ENCODE measurements at regions not wholly inside any gene's neighbourhood (a gene's known extent, or its start where the extent isn't known, plus 50 kb on each side); places are given as distances from the start of the nearest gene placed in this dataset.

DNA sequence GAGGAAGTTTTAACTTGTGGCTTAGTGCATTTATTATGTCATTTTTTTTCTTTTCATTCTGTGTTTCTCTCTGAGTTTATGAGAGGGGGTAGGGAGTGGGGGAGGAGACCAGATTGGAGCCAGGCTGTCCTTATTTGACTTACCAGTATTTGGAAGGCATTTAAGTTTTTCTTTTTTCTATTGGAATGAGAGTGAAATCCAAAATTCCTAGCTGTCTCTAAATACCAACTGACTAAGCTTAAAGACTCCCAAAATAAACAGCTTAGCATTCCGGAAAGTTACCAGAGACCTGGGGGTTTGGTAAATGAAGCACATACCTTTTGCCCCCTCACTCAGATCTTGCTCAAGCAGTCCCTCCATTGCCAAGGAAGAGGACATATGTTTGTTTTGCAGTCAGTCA, 581.9 kb upstream of the BRINP1 start:
- Histone ChIP-seq H2BK20ac (ENCODE audit: low read depth, low read length, poor library complexity, severe bottlenecking) (no peak overlapping the region), H2BK15ac (ENCODE audit: low read depth, low read length) (no peak overlapping the region)
- DNase-seq, result no peak

More for the DNA sequence above, 581.9 kb upstream of the BRINP1 start:
- Histone ChIP-seq H4K20me1 (ENCODE audit: control insufficient read depth, insufficient read depth, insufficient read length) (no peaks in the 10 kb centered on the region), H3K23me2 (ENCODE audit: insufficient read length, low read depth, low read length, poor library complexity, severe bottlenecking) (no peaks in the 10 kb centered on the region), H4K5ac (ENCODE audit: insufficient read length, low read depth, low read length) (no peak overlapping the region), H4K8ac (replicated peaks; ENCODE audit: insufficient read length, low read depth, low read length) (no peak overlapping the region), H2BK5ac (ENCODE audit: insufficient read length, low read length) (no peak overlapping the region), H3K4me2 (ENCODE audit: insufficient read depth, insufficient read length, low read length) (no peak overlapping the region), H3K4me1 (ENCODE audit: insufficient read depth, low read length) (no peaks in the 10 kb centered on the region), H3K23ac (ENCODE audit: insufficient read length, low read depth, low read length) (no peak overlapping the region), H3K9ac (ENCODE audit: extremely low read depth, insufficient read length, low read length) (no peak overlapping the region), H2AK5ac (ENCODE audit: insufficient read length, low read length) (no peak overlapping the region), H2BK120ac (ENCODE audit: low read depth, low read length, poor library complexity, severe bottlenecking) (no peak overlapping the region), H2AFZ (ENCODE audit: low read length) (no peak overlapping the region), H3K14ac (ENCODE audit: insufficient read depth, low read length) (no peak overlapping the region), H4K91ac (ENCODE audit: insufficient read length, low read depth, low read length) (no peak overlapping the region), H3K27ac (ENCODE audit: insufficient read length, low read depth, low read length) (no peak overlapping the region), H3K79me1 (ENCODE audit: insufficient read depth, low read depth, low read length, poor library complexity, severe bottlenecking) (no peaks in the 10 kb centered on the region), H3T11ph (ENCODE audit: low read length) (no peak overlapping the region), H3K27me3 (ENCODE audit: insufficient read depth, low read length) (no peaks in the 10 kb centered on the region), H2BK12ac (ENCODE audit: insufficient read length, low read depth, low read length) (no peak overlapping the region), H3K56ac (ENCODE audit: insufficient read length, low read depth, low read length) (no peak overlapping the region), H3K9me3 (ENCODE audit: control insufficient read depth, low read depth, low read length) (no peaks in the 10 kb centered on the region), H3K4ac (ENCODE audit: low read depth, low read length) (no peak overlapping the region), H3K79me2 (ENCODE audit: insufficient read depth, low read length) (no peaks in the 10 kb centered on the region), H3K18ac (ENCODE audit: insufficient read length, low read depth, low read length) (no peak overlapping the region)
- H3K27me3 Mint-ChIP-seq (ENCODE audit: low read depth), result 0 out of 2 replicates have a peak, but pooled peaks cover 1% of the 10 kb centered on the region
- no peaks in the 10 kb centered on the region for H3K9me3 Mint-ChIP-seq
- H3K4me1 Mint-ChIP-seq, result peaks cover 3 to 10% of the 10 kb centered on the region in 2 experiments
- TF ChIP-seq, protein P1, sequence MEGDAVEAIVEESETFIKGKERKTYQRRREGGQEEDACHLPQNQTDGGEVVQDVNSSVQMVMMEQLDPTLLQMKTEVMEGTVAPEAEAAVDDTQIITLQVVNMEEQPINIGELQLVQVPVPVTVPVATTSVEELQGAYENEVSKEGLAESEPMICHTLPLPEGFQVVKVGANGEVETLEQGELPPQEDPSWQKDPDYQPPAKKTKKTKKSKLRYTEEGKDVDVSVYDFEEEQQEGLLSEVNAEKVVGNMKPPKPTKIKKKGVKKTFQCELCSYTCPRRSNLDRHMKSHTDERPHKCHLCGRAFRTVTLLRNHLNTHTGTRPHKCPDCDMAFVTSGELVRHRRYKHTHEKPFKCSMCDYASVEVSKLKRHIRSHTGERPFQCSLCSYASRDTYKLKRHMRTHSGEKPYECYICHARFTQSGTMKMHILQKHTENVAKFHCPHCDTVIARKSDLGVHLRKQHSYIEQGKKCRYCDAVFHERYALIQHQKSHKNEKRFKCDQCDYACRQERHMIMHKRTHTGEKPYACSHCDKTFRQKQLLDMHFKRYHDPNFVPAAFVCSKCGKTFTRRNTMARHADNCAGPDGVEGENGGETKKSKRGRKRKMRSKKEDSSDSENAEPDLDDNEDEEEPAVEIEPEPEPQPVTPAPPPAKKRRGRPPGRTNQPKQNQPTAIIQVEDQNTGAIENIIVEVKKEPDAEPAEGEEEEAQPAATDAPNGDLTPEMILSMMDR (conservative IDR thresholded peaks at IDR 0.05), result no peak
- H3K27ac Mint-ChIP-seq, result peak overlapping the region in 2 of 3 experiments; percentile 24 to 72; a peak in 3 of 7 replicates
- H3K36me3 Mint-ChIP-seq (ENCODE audit: insufficient read depth in 1 of 3, low read depth in 3 of 3), result no peaks in the 10 kb centered on the region
- WGBS (ENCODE audit: extremely low coverage, insufficient read length, low lambda C conversion rate), result no CpG with 5 or more reads among the region's 1 CpG
- no peak overlapping the region for H3K4me3 Mint-ChIP-seq

All from H9 (cell line).